Right lobe of liver (tissue), 4 donors: ENCODE measurements at regions not wholly inside any gene's neighbourhood (a gene's known extent, or its start where the extent isn't known, plus 50 kb on each side); places are given as distances from the start of the nearest gene placed in this dataset.

Experiments
- CTCF ChIP-seq, 4 donors: fragments of 200-600 bp in 3 of 4; fragments of 450-650 bp in 1 of 4; IDR thresholded peaks; one replicate each; pipeline versions ENCODE4 v1.5.1 to v1.8.0; 2016 to 2022; ENCODE audit warnings: antibody characterized with exemption in 4 of 4, mild to moderate bottlenecking in 2 of 4
- POLR2A ChIP-seq: fragments of 450-650 bp; IDR thresholded peaks from one replicate; pipeline ENCODE4 v1.6.1; 2017; ENCODE audit warnings: antibody characterized with exemption, mild to moderate bottlenecking
- donor health status: DM: no; HTN: no; CAD: no.
- donor health status: DM: no; HTN: no; CAD: no.
- donor health status: DM: no; HTN: yes; CAD: no.

GRCh38 chr4:26067035-26067434, 153.0 kb downstream of the SMIM20 start:
- TF ChIP-seq CTCF (IDR thresholded peaks at IDR 0.05) (no peak), POLR2A (no peak)
